Activated effector memory CD4-positive, alpha-beta T cell treated with Interleukin-2 at 50 U/mL for 16 hours (primary cell): ENCODE measurements at regions not wholly inside any gene's neighbourhood (a gene's known extent, or its start where the extent isn't known, plus 50 kb on each side); places are given as distances from the start of the nearest gene placed in this dataset.

ENCODE experiments used
- DNase-seq: peaks from one replicate; pipeline ENCODE4 v3.0.0-alpha.2; 2020

- no peak for DNase-seq
Observed at GRCh38 chr14:71203306-71203705, 296.0 kb downstream of the PCNX1 start.

GRCh38 chr14:71204231-71204630 lies 297.0 kb downstream of the PCNX1 start:
- DNase-seq = no peak

GRCh38 chr14:71204768-71205167 lies 297.5 kb downstream of the PCNX1 start:
- no peak for DNase-seq

DNA sequence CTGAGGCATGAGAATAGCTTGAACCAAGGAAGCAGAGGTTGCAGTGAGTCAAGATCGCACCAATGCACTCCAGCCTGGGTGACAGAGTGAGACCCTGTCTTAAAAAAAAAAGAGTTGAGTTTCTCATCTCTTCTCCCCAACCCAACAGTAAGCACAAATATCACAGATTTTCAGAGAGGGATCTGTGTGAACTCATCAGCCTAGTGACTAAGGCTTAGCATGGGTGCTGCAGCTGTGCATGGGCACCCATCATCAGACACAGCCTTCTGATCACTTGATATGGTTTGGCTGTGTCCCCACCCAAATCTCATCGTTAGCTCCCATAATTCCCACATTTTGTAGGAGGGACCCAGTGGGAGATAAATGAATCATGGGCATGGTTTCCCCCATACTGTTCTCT lies 298.9 kb downstream of the PCNX1 start:
- DNase-seq = no peak

GRCh38 chr14:71206766-71207371 lies 299.6 kb downstream of the PCNX1 start:
- DNase-seq = no peak

- DNase-seq = no peak
Observed at GRCh38 chr14:71208702-71209357, 301.6 kb downstream of the PCNX1 start.

DNA sequence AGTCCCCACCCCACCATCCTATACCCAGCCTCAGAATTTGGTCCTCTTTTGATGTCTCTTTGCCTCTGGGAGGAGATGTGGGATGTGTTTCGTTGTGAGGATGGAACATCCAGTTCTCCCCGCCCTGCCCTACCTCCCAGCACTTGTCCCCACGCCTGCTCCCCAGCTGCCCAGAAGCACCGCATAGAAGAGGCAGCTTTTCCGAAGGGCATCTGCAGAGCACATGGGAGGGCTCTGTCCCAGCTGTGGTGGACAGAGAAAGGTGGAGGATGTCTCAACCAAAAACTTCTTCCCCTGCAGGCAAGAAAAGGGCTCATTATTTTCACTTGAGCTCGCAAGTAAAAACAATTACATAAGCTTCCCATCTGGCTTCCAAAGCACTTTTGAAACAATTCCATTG lies 302.6 kb downstream of the PCNX1 start:
- DNase-seq = no peak

- DNase-seq = no peak
Observed at GRCh38 chr14:71212093-71212492, 304.8 kb downstream of the PCNX1 start.

DNA sequence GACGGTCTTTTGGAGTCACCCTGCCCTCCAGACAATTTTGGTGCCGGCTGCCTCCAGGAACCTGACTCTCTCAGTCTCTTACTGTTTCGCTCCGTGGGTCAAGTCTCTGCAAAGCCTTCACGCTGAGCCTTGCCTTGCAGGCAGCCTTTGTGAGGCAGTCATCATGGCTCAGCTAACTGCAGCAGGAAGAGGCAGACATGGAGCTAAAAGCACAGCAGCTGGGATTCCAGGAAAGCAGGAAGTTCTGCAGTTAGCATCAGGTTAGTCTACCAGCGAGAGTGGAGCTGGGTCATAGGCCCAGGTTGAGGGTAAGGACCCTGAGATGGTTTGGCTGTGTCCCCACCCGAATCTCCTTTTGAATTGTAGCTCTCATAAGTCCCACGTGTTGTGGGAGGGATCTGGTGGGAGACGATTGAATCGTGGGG lies 305.4 kb downstream of the PCNX1 start:
- no peak for DNase-seq

DNA sequence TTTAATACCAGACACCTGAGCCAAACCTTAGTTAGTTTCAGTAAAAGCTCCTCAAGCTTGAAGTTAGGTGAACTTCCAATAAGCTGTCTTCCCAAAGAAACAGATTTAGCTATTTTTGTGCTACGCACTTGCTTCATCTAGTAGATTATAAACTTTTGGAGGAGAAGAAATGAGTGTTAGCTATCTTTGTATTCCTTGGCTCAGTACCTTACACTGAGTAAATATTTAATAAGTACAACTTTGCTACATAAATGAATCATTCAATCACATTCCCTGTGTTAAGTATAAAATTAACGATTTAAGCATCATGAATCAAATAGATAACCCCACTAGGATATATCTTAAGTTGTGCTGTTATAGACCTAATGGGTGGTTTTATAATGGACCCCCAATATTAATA lies 307.0 kb downstream of the PCNX1 start:
- no peak for DNase-seq

GRCh38 chr14:71220462-71220861 lies 313.2 kb downstream of the PCNX1 start:
- DNase-seq = no peak

- DNase-seq = no peak
Observed at GRCh38 chr14:71221119-71221518, 313.9 kb downstream of the PCNX1 start.

DNA sequence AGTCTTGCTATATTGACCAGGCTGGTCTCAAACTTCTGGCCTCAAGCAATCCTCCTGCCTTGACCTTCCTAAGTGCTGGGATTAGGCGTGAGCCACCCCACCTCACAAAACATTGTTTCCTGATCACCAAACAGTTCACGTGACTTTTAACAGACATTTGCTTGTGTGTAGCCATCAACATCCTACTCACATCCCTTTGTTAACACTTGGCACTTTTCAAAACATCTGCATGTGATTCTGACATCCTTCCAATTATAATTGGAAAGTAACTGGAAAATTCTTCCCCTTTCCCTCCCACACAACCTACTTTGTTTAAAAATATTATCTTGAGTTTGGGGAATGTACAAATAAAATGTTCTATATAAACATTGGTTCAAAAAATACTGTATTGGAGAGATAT lies 317.9 kb downstream of the PCNX1 start:
- no peak for DNase-seq

DNA sequence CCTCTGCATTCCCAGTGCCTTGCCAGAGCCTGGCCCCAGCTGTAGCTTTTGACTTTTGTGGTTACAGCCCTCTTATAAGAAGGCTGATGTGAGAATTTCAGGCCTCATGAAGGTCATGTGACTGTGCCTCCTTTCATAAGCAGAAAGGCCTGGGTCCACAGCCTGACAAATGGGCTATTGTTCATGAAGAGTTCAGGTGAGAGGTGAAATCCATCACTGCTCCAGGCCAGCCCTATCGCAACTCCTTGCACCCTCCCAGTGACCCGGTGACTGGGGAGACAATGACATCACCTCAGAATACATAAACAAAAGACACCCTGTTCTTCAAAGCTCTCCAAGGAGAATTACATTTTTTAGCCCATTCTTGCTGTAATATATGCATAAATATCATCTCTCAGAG lies 321.5 kb downstream of the PCNX1 start:
- DNase-seq = no peak

DNA sequence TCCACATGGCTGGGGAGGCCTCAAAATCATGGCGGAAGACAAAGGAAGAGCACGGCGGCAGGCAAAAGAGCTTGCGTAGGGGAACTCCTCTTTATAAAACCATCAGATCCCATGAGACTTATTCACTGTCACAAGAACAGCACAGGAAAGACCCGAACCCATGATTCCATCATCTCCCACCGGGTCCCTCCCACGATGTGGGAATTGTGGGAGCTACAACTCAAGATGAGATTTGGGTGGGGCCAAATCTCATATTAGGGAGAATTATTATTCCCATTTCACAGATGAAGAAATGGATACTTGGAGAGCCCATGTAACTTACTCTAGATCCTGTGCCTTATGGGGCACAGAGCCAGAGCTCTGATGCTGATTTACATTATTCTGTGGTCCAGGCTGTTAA lies 322.6 kb downstream of the PCNX1 start:
- DNase-seq = no peak

DNA sequence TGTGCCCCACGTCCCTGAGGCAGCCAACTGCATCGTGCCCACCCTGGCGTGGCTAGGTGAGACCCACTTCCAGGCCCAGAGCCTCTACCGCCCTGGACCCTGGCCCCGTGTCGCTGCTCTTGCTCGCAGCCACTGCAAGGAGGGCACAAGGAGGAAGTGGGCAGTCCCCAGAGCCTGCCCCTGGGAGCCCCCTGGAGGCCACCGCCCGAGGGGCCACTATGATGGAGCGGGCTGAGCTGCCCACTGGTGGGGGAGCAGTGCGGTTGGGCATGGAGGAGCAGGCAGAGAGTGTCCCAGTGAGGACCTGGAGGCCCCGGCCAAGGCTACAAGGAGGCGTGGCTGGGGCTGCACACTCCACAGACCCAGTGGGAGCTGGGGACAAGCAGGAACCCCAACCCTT lies 323.6 kb downstream of the PCNX1 start:
- no peak for DNase-seq

- no peak for DNase-seq
Observed at GRCh38 chr14:71231521-71232393, 324.5 kb downstream of the PCNX1 start.

- DNase-seq = no peak
Observed at GRCh38 chr14:71232506-71232905, 325.2 kb downstream of the PCNX1 start.

DNA sequence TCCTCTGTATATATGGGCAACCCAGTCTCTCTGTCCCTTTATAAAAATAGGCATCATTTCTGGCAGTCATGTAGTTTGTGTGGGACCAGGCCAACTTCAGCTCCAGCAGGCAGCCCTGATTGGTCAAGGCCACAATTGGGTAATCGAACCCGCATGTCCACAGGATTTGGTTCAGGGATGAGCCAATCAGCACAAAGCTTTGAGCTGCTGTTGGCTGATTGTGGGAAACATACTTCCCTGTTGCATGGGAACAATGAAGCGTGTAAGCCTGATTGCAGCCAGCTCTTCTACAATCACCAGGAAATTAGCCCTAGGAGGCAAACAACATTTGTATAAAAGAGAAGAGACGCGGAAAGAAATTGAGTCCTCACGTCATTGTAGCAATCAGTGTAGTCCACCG lies 328.6 kb downstream of the PCNX1 start:
- DNase-seq = no peak

DNA sequence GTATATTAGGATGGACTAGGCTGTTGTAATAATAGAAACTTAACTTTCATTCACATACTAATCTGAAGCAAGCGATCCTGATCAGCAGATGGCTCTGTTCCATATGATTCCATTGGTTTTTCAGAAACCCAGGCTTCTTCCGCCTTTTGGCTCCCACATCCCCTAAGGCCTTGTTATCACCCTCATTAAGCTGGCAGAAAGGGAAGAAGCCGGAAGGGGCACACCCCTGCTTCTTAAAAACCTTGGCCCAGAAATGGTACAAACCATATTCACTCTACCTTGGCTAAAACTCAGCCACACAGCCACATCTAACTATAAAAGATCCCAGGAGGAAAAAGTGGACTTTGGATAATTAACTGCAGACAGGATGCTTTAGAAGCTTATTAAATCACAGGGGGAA lies 329.2 kb downstream of the PCNX1 start:
- no peak for DNase-seq

DNA sequence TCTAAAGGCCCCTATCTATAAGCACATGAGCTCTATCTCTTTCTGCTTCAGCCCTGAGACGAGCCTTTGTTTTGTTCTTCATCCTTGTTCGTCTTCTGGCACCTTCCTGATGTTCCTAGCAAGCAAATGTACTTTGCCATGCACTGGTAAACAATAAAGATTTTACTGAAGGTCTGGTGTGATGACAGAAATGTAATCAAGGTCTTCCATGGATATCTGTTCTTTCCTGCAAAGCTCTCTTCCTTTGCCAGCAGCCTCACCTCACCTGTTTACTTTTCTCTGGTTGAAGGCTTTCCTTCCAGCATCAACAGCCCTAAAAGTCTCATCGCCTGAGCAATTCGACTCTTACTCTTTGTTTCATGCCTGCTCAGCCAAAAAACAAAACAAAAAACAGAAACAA lies 330.3 kb downstream of the PCNX1 start:
- no peak for DNase-seq

GRCh38 chr14:71238835-71239234 lies 331.6 kb downstream of the PCNX1 start:
- no peak for DNase-seq

GRCh38 chr14:71240171-71240570 lies 332.9 kb downstream of the PCNX1 start:
- DNase-seq = no peak

- DNase-seq = no peak
Observed at GRCh38 chr14:71240866-71241520, 333.7 kb downstream of the PCNX1 start.
